SK-N-SH (cell line): ENCODE measurements at regions not wholly inside any gene's neighbourhood (a gene's known extent, or its start where the extent isn't known, plus 50 kb on each side); places are given as distances from the start of the nearest gene placed in this dataset.

Experiments
- CTCF ChIA-PET: fragments of 300-600, 350-600 bp; formaldehyde crosslinking; extraction: SDS; loops from one replicate; lab custom pipeline; 2021; lab: Yijun Ruan, JAX
- POLR2A ChIA-PET: fragments of 350-600 bp; sonication (Branson Sonifier 250); formaldehyde crosslinking; extraction: SDS; loops from one replicate; lab custom pipeline; 2020; ENCODE audit warnings: antibody characterized with exemption, inconsistent platforms; lab: Yijun Ruan, JAX
- DNase-seq: peaks from one replicate; pipeline ENCODE4 v3.0.0; 2012
- H2AFZ ChIP-seq: fragments of 200-600 bp; sonication (generic); 2 replicates; pipeline ENCODE4 v1.8.1; 2016; ENCODE audit warnings: antibody characterized with exemption, mild to moderate bottlenecking, low read depth
- H3F3A ChIP-seq: fragments of 200-600 bp; sonication (generic); replicated peaks from 2 replicates; pipeline ENCODE3; 2016; ENCODE audit warnings: antibody characterized with exemption, mild to moderate bottlenecking; ENCODE audit not compliant: insufficient read depth
- H3K27ac ChIP-seq, 2 experiments: fragments of 200-500 bp in 1 of 2; fragments of 200-600 bp in 1 of 2; sonication (Bioruptor generic) in 1 of 2; sonication (generic), shearing (Covaris generic) in 1 of 2; 2 replicates each; pipeline versions ENCODE4 v1.5.1 to v1.6.1; 2014 to 2016; ENCODE audit warnings: low read depth in 2 of 2, inconsistent platforms in 1 of 2, low read length in 1 of 2, mild to moderate bottlenecking in 1 of 2, mixed read lengths in 1 of 2
- H3K27me3 ChIP-seq: fragments of 200-600 bp; sonication (generic), shearing (Covaris generic); 2 replicates; pipeline ENCODE4 v1.6.1; 2016; ENCODE audit warnings: mixed run types; ENCODE audit not compliant: insufficient read depth
- H3K36me3 ChIP-seq, 2 experiments: fragments of 200-500 bp in 1 of 2; fragments of 200-600 bp in 1 of 2; sonication (Bioruptor generic) in 1 of 2; sonication (generic) in 1 of 2; replicated peaks in 1 of 2; 2 replicates each; pipeline versions ENCODE3 to v1.5.1; 2014 to 2016; ENCODE audit warnings: low read length in 1 of 2, mild to moderate bottlenecking in 1 of 2; ENCODE audit not compliant: insufficient read depth in 2 of 2, control insufficient read depth in 1 of 2
- H3K4me1 ChIP-seq, 2 experiments: fragments of 200-500 bp in 1 of 2; fragments of 200-600 bp in 1 of 2; sonication (Bioruptor generic) in 1 of 2; sonication (generic), shearing (Covaris generic) in 1 of 2; 2 replicates each; pipeline versions ENCODE4 v1.5.1 to v1.6.1; 2014 to 2016; ENCODE audit warnings: low read depth in 1 of 2, low read length in 1 of 2, mixed run types in 1 of 2; ENCODE audit not compliant: insufficient read depth in 2 of 2, control insufficient read depth in 1 of 2
- H3K4me2 ChIP-seq: fragments of 200-600 bp; sonication (generic), shearing (Covaris generic); 2 replicates; pipeline ENCODE4 v1.6.1; 2017; ENCODE audit warnings: mixed run types
- H3K4me3 ChIP-seq, 2 experiments: fragments of 200-500 bp in 1 of 2; fragments of 200-600 bp in 1 of 2; sonication (Bioruptor generic) in 1 of 2; sonication (generic), shearing (Covaris generic) in 1 of 2; 2 replicates each; pipeline versions ENCODE4 v1.5.1 to v1.8.1; 2014 to 2016; ENCODE audit warnings: low read depth in 2 of 2, inconsistent platforms in 1 of 2, low read length in 1 of 2, mild to moderate bottlenecking in 1 of 2, mixed read lengths in 1 of 2, moderate library complexity in 1 of 2
- H3K79me2 ChIP-seq: fragments of 200-600 bp; sonication (generic); 2 replicates; pipeline ENCODE4 v1.8.1; 2017; ENCODE audit warnings: mild to moderate bottlenecking; ENCODE audit not compliant: insufficient read depth
- H3K9ac ChIP-seq: fragments of 200-600 bp; sonication (generic); 2 replicates; pipeline ENCODE4 v1.6.1; 2017; ENCODE audit warnings: mixed run types
- H3K9me2 ChIP-seq: fragments of 200-600 bp; sonication (generic); 2 replicates; pipeline ENCODE4 v1.6.1; 2017; ENCODE audit warnings: mixed run types
- H3K9me3 ChIP-seq: fragments of 200-600 bp; sonication (generic); 2 replicates; pipeline ENCODE4 v1.6.1; 2017; ENCODE audit warnings: mixed run types, mild to moderate bottlenecking, moderate library complexity
- H4K20me1 ChIP-seq: fragments of 200-600 bp; sonication (generic); 2 replicates; pipeline ENCODE4 v1.6.1; 2017; ENCODE audit warnings: mild to moderate bottlenecking, mixed run types; ENCODE audit not compliant: insufficient read depth
- CHD2 ChIP-seq: fragments of 150-350 bp; IDR thresholded peaks from 2 replicates; pipeline ENCODE4 v1.6.1; 2018; ENCODE audit warnings: low read length; ENCODE audit not compliant: partially characterized antibody
- ELF1 ChIP-seq: IDR thresholded peaks from 2 replicates; pipeline ENCODE4 v1.4.0; 2012
- EP300 ChIP-seq, 2 experiments: IDR thresholded peaks; 2 replicates each; pipeline versions ENCODE4 v1.4.0 to v1.6.1; 2012; ENCODE audit warnings: borderline replicate concordance in 1 of 2, low read depth in 1 of 2, low read length in 1 of 2
- FOXJ3 ChIP-seq: sonication (generic); formaldehyde crosslinking; IDR thresholded peaks from 2 replicates; pipeline ENCODE4 v1.5.1; 2020; ENCODE audit warnings: mild to moderate bottlenecking, missing genetic modification reagents
- GATA2 ChIP-seq: sonication (generic); formaldehyde crosslinking; IDR thresholded peaks from 2 replicates; pipeline ENCODE4 v1.5.0; 2020; ENCODE audit warnings: mild to moderate bottlenecking, missing genetic modification reagents
- IRF3 ChIP-seq: fragments of 150-350 bp; IDR thresholded peaks from 2 replicates; pipeline ENCODE4 v1.6.1; 2016; ENCODE audit warnings: mild to moderate bottlenecking, low read depth, low read length
- MEF2A ChIP-seq: IDR thresholded peaks from 2 replicates; pipeline ENCODE4 v1.4.0; 2012; ENCODE audit warnings: low read depth, borderline replicate concordance
- MXI1 ChIP-seq: IDR thresholded peaks from 2 replicates; pipeline ENCODE4 v1.6.1; 2012; ENCODE audit warnings: mild to moderate bottlenecking, low read depth, low read length, improper control_type of control experiment
- NFIC ChIP-seq: IDR thresholded peaks from 2 replicates; pipeline ENCODE4 v1.4.0; 2012; ENCODE audit warnings: borderline replicate concordance
- POLR2AphosphoS5 ChIP-seq: IDR thresholded peaks from 2 replicates; pipeline ENCODE4 v1.6.1; 2012; ENCODE audit warnings: low read depth, low read length
- SIN3A ChIP-seq: IDR thresholded peaks from 2 replicates; pipeline ENCODE4 v1.6.1; 2012; ENCODE audit warnings: low read depth, mild to moderate bottlenecking, low read length, moderate library complexity, borderline replicate concordance
- TAF1 ChIP-seq: IDR thresholded peaks from 2 replicates; pipeline ENCODE4 v1.6.1; 2012; ENCODE audit warnings: low read depth, mild to moderate bottlenecking, low read length, moderate library complexity, borderline replicate concordance
- TCF12 ChIP-seq: IDR thresholded peaks from 2 replicates; pipeline ENCODE4 v1.4.0; 2012
- TEAD4 ChIP-seq: IDR thresholded peaks from 2 replicates; pipeline ENCODE4 v1.4.0; 2012; ENCODE audit warnings: mild to moderate bottlenecking, borderline replicate concordance; ENCODE audit not compliant: insufficient read depth
- USF1 ChIP-seq: IDR thresholded peaks from 2 replicates; pipeline ENCODE4 v1.4.0; 2012; ENCODE audit warnings: low read depth, borderline replicate concordance
- YY1 ChIP-seq: IDR thresholded peaks from 2 replicates; pipeline ENCODE4 v1.4.0; 2012; ENCODE audit warnings: low read depth, mild to moderate bottlenecking
- WGBS: methylation state at CpG from one replicate; pipeline ENCODE4 v1.1.6; 2017; ENCODE audit warnings: low lambda C conversion rate; 5-methylcytosine and 5-hydroxymethylcytosine counted together
- TF ChIP-seq, protein P1 (sequence below): fragments of 150-350 bp; IDR thresholded peaks from 2 replicates; pipeline ENCODE4 v1.6.1; 2017; ENCODE audit warnings: antibody characterized with exemption, low read length, low read depth, borderline replicate concordance
- TF ChIP-seq, protein P2 (sequence below): IDR thresholded peaks from 2 replicates; pipeline ENCODE4 v1.4.0; 2012; ENCODE audit warnings: low read depth, borderline replicate concordance
- TF ChIP-seq, protein P3 (sequence below): fragments of 200-600 bp; sonication (generic); IDR thresholded peaks from 2 replicates; pipeline ENCODE4 v1.6.1; 2017; ENCODE audit warnings: antibody characterized with exemption, mild to moderate bottlenecking, moderate library complexity

DNA sequence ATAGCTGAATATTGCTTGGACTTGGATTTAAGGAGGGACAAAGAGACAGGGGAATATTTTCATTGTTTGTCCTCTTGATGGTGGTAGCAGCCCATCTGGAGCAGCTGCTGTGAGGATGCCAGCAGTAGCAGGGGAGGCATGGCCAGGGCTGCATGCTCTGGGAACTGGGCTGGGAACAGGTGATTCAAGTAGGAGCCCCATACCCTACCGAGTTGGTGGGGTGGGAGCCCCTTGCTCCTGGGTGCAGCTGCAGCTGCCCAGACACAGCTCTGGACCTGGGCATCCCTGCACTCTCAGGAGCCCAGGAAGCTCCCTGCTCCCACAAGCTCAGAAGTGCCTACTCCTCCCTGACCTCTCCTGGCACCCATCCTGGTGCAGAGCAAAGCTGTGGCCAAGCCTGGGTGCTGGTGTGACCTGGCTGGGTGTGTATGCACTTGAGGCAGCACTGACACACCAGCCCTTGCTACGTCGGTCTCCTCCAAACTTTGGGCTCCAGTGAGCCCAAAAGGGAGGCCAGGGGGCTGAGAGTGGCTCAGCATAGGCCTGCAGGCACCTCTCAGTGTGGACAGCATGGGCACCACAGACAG lies 341.8 kb upstream of the CCDC179 start:
- no peak for TF ChIP-seq TAF1
- TF ChIP-seq IRF3: no peak
- TF ChIP-seq YY1: no peak
- TF ChIP-seq POLR2AphosphoS5: no peak
- TF ChIP-seq, protein P1, sequence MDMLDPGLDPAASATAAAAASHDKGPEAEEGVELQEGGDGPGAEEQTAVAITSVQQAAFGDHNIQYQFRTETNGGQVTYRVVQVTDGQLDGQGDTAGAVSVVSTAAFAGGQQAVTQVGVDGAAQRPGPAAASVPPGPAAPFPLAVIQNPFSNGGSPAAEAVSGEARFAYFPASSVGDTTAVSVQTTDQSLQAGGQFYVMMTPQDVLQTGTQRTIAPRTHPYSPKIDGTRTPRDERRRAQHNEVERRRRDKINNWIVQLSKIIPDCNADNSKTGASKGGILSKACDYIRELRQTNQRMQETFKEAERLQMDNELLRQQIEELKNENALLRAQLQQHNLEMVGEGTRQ: no peak
- TF ChIP-seq MXI1: no peak
- TF ChIP-seq ELF1: no peak
- no peak for TF ChIP-seq GATA2 (CRISPR knock-in tag)
- no peak for TF ChIP-seq SIN3A
- no peak for TF ChIP-seq NFIC
- TF ChIP-seq EP300 (IDR thresholded peaks at IDR 0.05; ENCODE audit: borderline replicate concordance in 1 of 2, low read depth in 1 of 2, low read length in 1 of 2): no peak
- no peak for TF ChIP-seq TCF12
- TF ChIP-seq MEF2A: no peak
- TF ChIP-seq USF1: no peak
- no peak for TF ChIP-seq TEAD4
- no peak for TF ChIP-seq FOXJ3
- TF ChIP-seq, protein P2, sequence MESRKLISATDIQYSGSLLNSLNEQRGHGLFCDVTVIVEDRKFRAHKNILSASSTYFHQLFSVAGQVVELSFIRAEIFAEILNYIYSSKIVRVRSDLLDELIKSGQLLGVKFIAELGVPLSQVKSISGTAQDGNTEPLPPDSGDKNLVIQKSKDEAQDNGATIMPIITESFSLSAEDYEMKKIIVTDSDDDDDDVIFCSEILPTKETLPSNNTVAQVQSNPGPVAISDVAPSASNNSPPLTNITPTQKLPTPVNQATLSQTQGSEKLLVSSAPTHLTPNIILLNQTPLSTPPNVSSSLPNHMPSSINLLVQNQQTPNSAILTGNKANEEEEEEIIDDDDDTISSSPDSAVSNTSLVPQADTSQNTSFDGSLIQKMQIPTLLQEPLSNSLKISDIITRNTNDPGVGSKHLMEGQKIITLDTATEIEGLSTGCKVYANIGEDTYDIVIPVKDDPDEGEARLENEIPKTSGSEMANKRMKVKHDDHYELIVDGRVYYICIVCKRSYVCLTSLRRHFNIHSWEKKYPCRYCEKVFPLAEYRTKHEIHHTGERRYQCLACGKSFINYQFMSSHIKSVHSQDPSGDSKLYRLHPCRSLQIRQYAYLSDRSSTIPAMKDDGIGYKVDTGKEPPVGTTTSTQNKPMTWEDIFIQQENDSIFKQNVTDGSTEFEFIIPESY: no peak
- TF ChIP-seq CHD2: no peak
- TF ChIP-seq, protein P3, sequence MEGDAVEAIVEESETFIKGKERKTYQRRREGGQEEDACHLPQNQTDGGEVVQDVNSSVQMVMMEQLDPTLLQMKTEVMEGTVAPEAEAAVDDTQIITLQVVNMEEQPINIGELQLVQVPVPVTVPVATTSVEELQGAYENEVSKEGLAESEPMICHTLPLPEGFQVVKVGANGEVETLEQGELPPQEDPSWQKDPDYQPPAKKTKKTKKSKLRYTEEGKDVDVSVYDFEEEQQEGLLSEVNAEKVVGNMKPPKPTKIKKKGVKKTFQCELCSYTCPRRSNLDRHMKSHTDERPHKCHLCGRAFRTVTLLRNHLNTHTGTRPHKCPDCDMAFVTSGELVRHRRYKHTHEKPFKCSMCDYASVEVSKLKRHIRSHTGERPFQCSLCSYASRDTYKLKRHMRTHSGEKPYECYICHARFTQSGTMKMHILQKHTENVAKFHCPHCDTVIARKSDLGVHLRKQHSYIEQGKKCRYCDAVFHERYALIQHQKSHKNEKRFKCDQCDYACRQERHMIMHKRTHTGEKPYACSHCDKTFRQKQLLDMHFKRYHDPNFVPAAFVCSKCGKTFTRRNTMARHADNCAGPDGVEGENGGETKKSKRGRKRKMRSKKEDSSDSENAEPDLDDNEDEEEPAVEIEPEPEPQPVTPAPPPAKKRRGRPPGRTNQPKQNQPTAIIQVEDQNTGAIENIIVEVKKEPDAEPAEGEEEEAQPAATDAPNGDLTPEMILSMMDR: no peak
- TF ChIP-seq, all 33 proteins: peak for 0
- Histone ChIP-seq H3K9ac (no peak overlapping the region), H3F3A (peaks cover 12% of the 10 kb centered on the region), H3K4me2 (no peak overlapping the region), H3K36me3 (no peaks in the 10 kb centered on the region), H3K4me1 (peaks cover 0 to 2% of the 10 kb centered on the region in 2 experiments; a peak in 2 of 4 replicates), H3K27me3 (no peaks in the 10 kb centered on the region), H3K27ac (no peak overlapping the region), H4K20me1 (no peaks in the 10 kb centered on the region), H2AFZ (no peak overlapping the region), H3K9me3 (no peaks in the 10 kb centered on the region), H3K79me2 (no peaks in the 10 kb centered on the region), H3K9me2 (no peaks in the 10 kb centered on the region), H3K4me3 (no peak overlapping the region)
- ChIA-PET POLR2A (no interaction called here), CTCF (interaction anchor here (0.5 kb wide), 1 partner anchor 1781 kb away, joined by 3 read pairs; no protein-coding TSS in a partner anchor)
- no peak for DNase-seq
- WGBS: 28% methylated on average over 3 of the region's 3 CpGs
